Colonic mucosa (tissue), 4 donors: ENCODE measurements at regions not wholly inside any gene's neighbourhood (a gene's known extent, or its start where the extent isn't known, plus 50 kb on each side); places are given as distances from the start of the nearest gene placed in this dataset.

Source experiments
- DNase-seq: peaks from one replicate; pipeline ENCODE4 v3.0.0-alpha.2; 2020
- H3K27ac ChIP-seq: fragments of 200-600 bp; one replicate; pipeline ENCODE4 v1.8.0; 2021
- H3K27me3 ChIP-seq: fragments of 200-600 bp; one replicate; pipeline ENCODE4 v1.8.0; 2021
- H3K36me3 ChIP-seq: fragments of 200-600 bp; one replicate; pipeline ENCODE4 v1.8.0; 2021
- H3K4me1 ChIP-seq: fragments of 200-600 bp; one replicate; pipeline ENCODE4 v1.8.0; 2021; ENCODE audit warnings: mild to moderate bottlenecking
- H3K4me3 ChIP-seq: fragments of 200-600 bp; one replicate; pipeline ENCODE4 v1.8.0; 2021
- H3K9ac ChIP-seq, 2 donors: one replicate each; pipeline ENCODE4 v1.7.0; 2013; ENCODE audit warnings: control low read depth in 2 of 2, low read depth in 2 of 2, low read length in 2 of 2
- H3K9me3 ChIP-seq: fragments of 200-600 bp; one replicate; pipeline ENCODE4 v1.8.0; 2021
- CTCF ChIP-seq: fragments of 200-600 bp; IDR thresholded peaks from one replicate; pipeline ENCODE4 v1.8.0; 2022; ENCODE audit warnings: antibody characterized with exemption, mild to moderate bottlenecking
- intact Hi-C: fragments of 100-400 bp; cut with DNase I; formaldehyde crosslinking; loops from one replicate; pipeline ENCODE4 v1.14.1; 2022
- donor health status: healthy.
- donor health status: DM: no; HTN: no; CAD: no.
- donor health status: DM: no; HTN: no; CAD: no.

- TF ChIP-seq CTCF = no peak
- Histone ChIP-seq H3K4me3 (no peak overlapping the region), H3K9ac (no peak overlapping the region), H3K36me3 (no peaks in the 10 kb centered on the region), H3K4me1 (no peaks in the 10 kb centered on the region), H3K9me3 (no peaks in the 10 kb centered on the region), H3K27ac (no peak overlapping the region), H3K27me3 (no peaks in the 10 kb centered on the region)
- intact Hi-C loops = no loop called here
- DNase-seq = no peak
Measured at GRCh38 chr5:30765227-30765626, 428.3 kb upstream of the CDH6 start.

DNA sequence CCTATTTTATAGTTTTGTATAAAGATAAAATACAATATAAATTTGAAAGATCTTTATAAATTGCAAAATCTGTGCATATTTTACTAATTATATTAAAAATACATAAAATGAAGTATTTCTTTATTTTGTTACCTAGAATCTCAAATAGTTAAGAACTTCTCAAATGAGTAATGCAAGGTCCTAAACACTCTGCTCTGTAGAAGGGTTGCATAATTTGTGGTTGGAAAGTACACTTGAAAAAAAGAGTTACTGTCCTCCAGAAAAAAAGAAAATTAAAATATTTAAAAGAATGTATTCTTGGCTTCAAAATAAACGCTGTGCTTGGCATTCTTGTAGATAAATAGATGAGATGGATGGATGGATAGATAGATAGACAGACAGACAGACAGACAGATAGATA lies 428.8 kb upstream of the CDH6 start:
- Histone ChIP-seq H3K9me3 (no peaks in the 10 kb centered on the region), H3K9ac (no peak overlapping the region), H3K27me3 (no peaks in the 10 kb centered on the region), H3K4me1 (no peaks in the 10 kb centered on the region), H3K36me3 (no peaks in the 10 kb centered on the region), H3K27ac (no peak overlapping the region), H3K4me3 (no peak overlapping the region)
- no peak for TF ChIP-seq CTCF
- intact Hi-C loops = no loop called here
- DNase-seq = no peak

GRCh38 chr5:30759731-30760130 lies 433.8 kb upstream of the CDH6 start:
- intact Hi-C loops = no loop called here
- no peaks in the 10 kb centered on the region for H3K27me3 ChIP-seq
- no peak overlapping the region for H3K9ac ChIP-seq
- no peaks in the 10 kb centered on the region for H3K36me3 ChIP-seq
- H3K27ac ChIP-seq = no peak overlapping the region
- H3K4me1 ChIP-seq = no peaks in the 10 kb centered on the region
- no peak overlapping the region for H3K4me3 ChIP-seq
- no peak for TF ChIP-seq CTCF
- DNase-seq = no peak
- no peaks in the 10 kb centered on the region for H3K9me3 ChIP-seq

- Histone ChIP-seq H3K4me3 (no peak overlapping the region), H3K4me1 (no peaks in the 10 kb centered on the region), H3K27ac (no peak overlapping the region), H3K9me3 (no peaks in the 10 kb centered on the region), H3K9ac (no peak overlapping the region), H3K27me3 (no peaks in the 10 kb centered on the region), H3K36me3 (no peaks in the 10 kb centered on the region)
- DNase-seq = no peak
- TF ChIP-seq CTCF = no peak
- intact Hi-C loops = no loop called here
Measured at GRCh38 chr5:30752015-30752414, 441.5 kb upstream of the CDH6 start.

DNA sequence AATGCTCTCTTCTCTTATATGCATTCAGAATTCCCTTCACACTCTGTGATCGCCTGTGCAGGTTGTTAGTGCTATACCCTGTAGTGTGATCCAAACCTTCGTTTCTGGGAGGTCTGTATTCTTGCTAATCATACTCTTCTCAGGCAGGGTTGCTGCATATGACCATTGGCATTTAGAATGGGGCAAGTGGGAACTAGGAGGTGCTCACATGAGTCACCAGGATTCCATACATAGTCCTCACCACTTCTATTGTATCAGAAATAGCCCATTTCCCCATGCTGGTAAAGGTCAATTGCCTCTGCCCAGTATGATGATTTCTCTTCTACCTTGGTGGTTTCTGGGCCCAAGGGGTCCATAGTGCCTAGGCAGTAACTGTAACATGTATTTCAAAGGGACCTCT lies 443.5 kb upstream of the CDH6 start:
- intact Hi-C loops = no loop called here
- no peak for TF ChIP-seq CTCF
- DNase-seq = no peak
- H3K36me3 ChIP-seq = no peaks in the 10 kb centered on the region
- H3K9me3 ChIP-seq = no peaks in the 10 kb centered on the region
- no peaks in the 10 kb centered on the region for H3K27me3 ChIP-seq
- H3K27ac ChIP-seq = no peak overlapping the region
- no peak overlapping the region for H3K9ac ChIP-seq
- no peak overlapping the region for H3K4me3 ChIP-seq
- H3K4me1 ChIP-seq = no peaks in the 10 kb centered on the region

- Histone ChIP-seq H3K9ac (no peak overlapping the region), H3K4me1 (no peaks in the 10 kb centered on the region), H3K27ac (no peak overlapping the region), H3K9me3 (no peaks in the 10 kb centered on the region), H3K36me3 (no peaks in the 10 kb centered on the region), H3K4me3 (no peak overlapping the region), H3K27me3 (no peaks in the 10 kb centered on the region)
- no peak for DNase-seq
- intact Hi-C loops = no loop called here
- TF ChIP-seq CTCF = no peak
Measured at GRCh38 chr5:30747412-30747811, 446.1 kb upstream of the CDH6 start.
